ENCODE measurements at regions not wholly inside any gene's neighbourhood (a gene's known extent, or its start where the extent isn't known, plus 50 kb on each side); places are given as distances from the start of the nearest gene placed in this dataset.

DNA sequence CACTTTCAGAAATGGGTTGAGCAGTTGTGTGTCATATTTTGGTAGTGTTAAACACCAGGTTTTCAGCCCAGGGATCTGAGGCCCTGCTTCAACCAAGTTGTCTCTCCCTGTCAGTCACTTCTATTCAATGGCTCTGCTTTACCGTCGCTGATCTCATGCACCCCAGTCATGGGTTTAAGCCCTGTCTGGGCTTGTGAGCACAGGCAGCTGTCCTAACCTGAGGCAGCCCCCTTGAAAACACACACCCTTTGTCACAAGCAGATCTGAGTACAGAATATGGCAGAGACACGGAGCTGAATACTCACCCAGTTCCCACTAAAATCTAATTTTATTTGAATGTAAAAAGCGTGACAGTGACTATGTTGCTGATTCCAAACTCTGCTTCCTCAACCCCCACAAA, 110.6 kb upstream of the GLI3 start (continued):
- TF ChIP-seq, protein P1, sequence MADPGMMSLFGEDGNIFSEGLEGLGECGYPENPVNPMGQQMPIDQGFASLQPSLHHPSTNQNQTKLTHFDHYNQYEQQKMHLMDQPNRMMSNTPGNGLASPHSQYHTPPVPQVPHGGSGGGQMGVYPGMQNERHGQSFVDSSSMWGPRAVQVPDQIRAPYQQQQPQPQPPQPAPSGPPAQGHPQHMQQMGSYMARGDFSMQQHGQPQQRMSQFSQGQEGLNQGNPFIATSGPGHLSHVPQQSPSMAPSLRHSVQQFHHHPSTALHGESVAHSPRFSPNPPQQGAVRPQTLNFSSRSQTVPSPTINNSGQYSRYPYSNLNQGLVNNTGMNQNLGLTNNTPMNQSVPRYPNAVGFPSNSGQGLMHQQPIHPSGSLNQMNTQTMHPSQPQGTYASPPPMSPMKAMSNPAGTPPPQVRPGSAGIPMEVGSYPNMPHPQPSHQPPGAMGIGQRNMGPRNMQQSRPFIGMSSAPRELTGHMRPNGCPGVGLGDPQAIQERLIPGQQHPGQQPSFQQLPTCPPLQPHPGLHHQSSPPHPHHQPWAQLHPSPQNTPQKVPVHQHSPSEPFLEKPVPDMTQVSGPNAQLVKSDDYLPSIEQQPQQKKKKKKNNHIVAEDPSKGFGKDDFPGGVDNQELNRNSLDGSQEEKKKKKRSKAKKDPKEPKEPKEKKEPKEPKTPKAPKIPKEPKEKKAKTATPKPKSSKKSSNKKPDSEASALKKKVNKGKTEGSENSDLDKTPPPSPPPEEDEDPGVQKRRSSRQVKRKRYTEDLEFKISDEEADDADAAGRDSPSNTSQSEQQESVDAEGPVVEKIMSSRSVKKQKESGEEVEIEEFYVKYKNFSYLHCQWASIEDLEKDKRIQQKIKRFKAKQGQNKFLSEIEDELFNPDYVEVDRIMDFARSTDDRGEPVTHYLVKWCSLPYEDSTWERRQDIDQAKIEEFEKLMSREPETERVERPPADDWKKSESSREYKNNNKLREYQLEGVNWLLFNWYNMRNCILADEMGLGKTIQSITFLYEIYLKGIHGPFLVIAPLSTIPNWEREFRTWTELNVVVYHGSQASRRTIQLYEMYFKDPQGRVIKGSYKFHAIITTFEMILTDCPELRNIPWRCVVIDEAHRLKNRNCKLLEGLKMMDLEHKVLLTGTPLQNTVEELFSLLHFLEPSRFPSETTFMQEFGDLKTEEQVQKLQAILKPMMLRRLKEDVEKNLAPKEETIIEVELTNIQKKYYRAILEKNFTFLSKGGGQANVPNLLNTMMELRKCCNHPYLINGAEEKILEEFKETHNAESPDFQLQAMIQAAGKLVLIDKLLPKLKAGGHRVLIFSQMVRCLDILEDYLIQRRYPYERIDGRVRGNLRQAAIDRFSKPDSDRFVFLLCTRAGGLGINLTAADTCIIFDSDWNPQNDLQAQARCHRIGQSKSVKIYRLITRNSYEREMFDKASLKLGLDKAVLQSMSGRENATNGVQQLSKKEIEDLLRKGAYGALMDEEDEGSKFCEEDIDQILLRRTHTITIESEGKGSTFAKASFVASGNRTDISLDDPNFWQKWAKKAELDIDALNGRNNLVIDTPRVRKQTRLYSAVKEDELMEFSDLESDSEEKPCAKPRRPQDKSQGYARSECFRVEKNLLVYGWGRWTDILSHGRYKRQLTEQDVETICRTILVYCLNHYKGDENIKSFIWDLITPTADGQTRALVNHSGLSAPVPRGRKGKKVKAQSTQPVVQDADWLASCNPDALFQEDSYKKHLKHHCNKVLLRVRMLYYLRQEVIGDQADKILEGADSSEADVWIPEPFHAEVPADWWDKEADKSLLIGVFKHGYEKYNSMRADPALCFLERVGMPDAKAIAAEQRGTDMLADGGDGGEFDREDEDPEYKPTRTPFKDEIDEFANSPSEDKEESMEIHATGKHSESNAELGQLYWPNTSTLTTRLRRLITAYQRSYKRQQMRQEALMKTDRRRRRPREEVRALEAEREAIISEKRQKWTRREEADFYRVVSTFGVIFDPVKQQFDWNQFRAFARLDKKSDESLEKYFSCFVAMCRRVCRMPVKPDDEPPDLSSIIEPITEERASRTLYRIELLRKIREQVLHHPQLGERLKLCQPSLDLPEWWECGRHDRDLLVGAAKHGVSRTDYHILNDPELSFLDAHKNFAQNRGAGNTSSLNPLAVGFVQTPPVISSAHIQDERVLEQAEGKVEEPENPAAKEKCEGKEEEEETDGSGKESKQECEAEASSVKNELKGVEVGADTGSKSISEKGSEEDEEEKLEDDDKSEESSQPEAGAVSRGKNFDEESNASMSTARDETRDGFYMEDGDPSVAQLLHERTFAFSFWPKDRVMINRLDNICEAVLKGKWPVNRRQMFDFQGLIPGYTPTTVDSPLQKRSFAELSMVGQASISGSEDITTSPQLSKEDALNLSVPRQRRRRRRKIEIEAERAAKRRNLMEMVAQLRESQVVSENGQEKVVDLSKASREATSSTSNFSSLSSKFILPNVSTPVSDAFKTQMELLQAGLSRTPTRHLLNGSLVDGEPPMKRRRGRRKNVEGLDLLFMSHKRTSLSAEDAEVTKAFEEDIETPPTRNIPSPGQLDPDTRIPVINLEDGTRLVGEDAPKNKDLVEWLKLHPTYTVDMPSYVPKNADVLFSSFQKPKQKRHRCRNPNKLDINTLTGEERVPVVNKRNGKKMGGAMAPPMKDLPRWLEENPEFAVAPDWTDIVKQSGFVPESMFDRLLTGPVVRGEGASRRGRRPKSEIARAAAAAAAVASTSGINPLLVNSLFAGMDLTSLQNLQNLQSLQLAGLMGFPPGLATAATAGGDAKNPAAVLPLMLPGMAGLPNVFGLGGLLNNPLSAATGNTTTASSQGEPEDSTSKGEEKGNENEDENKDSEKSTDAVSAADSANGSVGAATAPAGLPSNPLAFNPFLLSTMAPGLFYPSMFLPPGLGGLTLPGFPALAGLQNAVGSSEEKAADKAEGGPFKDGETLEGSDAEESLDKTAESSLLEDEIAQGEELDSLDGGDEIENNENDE (IDR thresholded peaks at IDR 0.05; ENCODE audit: insufficient replicate concordance, low read length) = no peak
- TF ChIP-seq CBX8 (IDR thresholded peaks at IDR 0.05; ENCODE audit: borderline replicate concordance, low read depth, low read length) (no peak), KDM1A (IDR thresholded peaks at IDR 0.05; ENCODE audit: borderline replicate concordance, low read length) (no peak), POLR2A (IDR thresholded peaks at IDR 0.05; ENCODE audit: control extremely low read depth in 1 of 2, low read depth in 2 of 2, low read length in 2 of 2) (no peak)
- TF ChIP-seq, protein P2, sequence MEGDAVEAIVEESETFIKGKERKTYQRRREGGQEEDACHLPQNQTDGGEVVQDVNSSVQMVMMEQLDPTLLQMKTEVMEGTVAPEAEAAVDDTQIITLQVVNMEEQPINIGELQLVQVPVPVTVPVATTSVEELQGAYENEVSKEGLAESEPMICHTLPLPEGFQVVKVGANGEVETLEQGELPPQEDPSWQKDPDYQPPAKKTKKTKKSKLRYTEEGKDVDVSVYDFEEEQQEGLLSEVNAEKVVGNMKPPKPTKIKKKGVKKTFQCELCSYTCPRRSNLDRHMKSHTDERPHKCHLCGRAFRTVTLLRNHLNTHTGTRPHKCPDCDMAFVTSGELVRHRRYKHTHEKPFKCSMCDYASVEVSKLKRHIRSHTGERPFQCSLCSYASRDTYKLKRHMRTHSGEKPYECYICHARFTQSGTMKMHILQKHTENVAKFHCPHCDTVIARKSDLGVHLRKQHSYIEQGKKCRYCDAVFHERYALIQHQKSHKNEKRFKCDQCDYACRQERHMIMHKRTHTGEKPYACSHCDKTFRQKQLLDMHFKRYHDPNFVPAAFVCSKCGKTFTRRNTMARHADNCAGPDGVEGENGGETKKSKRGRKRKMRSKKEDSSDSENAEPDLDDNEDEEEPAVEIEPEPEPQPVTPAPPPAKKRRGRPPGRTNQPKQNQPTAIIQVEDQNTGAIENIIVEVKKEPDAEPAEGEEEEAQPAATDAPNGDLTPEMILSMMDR (IDR thresholded peaks at IDR 0.05; ENCODE audit: control extremely low read depth in 1 of 3, insufficient read depth in 1 of 3, low read depth in 1 of 3, low read length in 3 of 3) = no peak

Measured in H1 (cell line).